Parathyroid adenoma (tissue), 2 donors: ENCODE measurements at regions not wholly inside any gene's neighbourhood (a gene's known extent, or its start where the extent isn't known, plus 50 kb on each side); places are given as distances from the start of the nearest gene placed in this dataset.

Experiments
- H2AFZ ChIP-seq: fragments of 300-600 bp; sonication (generic); one replicate; pipeline ENCODE4 v1.7.0; 2017; ENCODE audit warnings: antibody characterized with exemption, mild to moderate bottlenecking
- H3K27ac ChIP-seq: fragments of 300-600 bp; sonication (generic); one replicate; pipeline ENCODE4 v1.7.0; 2017
- H3K27me3 ChIP-seq: fragments of 300-600 bp; sonication (generic); one replicate; pipeline ENCODE4 v1.7.0; 2017; ENCODE audit warnings: low read length; ENCODE audit not compliant: control insufficient read depth, insufficient read depth
- H3K36me3 ChIP-seq: fragments of 300-600 bp; sonication (generic); one replicate; pipeline ENCODE4 v1.7.0; 2017; ENCODE audit warnings: low read length; ENCODE audit not compliant: control insufficient read depth, insufficient read depth
- H3K4me1 ChIP-seq: fragments of 300-600 bp; sonication (generic); one replicate; pipeline ENCODE4 v1.7.0; 2017; ENCODE audit warnings: control low read depth
- H3K4me2 ChIP-seq: fragments of 300-600 bp; sonication (generic); one replicate; pipeline ENCODE4 v1.7.0; 2017; ENCODE audit warnings: low read length
- H3K4me3 ChIP-seq: fragments of 300-600 bp; sonication (generic); one replicate; pipeline ENCODE4 v1.7.0; 2017; ENCODE audit warnings: low read depth, low read length
- H3K79me2 ChIP-seq: fragments of 300-600 bp; sonication (generic); one replicate; pipeline ENCODE4 v1.7.0; 2017; ENCODE audit warnings: control low read depth
- H3K9ac ChIP-seq: fragments of 300-600 bp; sonication (generic); one replicate; pipeline ENCODE4 v1.7.0; 2017; ENCODE audit warnings: mild to moderate bottlenecking
- H3K9me3 ChIP-seq: fragments of 300-600 bp; sonication (generic); one replicate; pipeline ENCODE4 v1.7.0; 2017; ENCODE audit warnings: low read length; ENCODE audit not compliant: control insufficient read depth
- TF ChIP-seq, protein P1 (sequence below): fragments of 300-600 bp; sonication (generic); IDR thresholded peaks from one replicate; pipeline ENCODE4 v1.7.0; 2017; ENCODE audit warnings: antibody characterized with exemption, mild to moderate bottlenecking
- donor health status: primary hyperparathyroidism.

DNA sequence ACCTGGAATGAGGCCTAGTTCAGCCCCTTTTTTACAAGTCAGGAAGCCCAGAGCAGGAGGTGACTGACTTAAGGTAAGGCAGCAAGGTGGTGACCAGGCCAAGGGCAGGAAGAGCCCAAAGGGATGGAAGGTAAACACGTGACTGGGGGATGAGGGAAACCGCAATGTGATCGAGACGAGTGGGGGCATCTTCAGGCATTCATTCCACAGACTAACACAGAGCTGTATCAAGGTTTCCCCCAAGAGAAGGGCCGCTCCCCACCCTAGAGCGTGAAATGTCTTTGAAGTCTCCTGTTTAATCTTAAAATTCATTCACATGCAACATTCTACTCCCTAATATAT lies 76.3 kb upstream of the PIM1 start:
- Histone ChIP-seq H3K9me3 (no peaks in the 10 kb centered on the region), H3K9ac (no peak overlapping the region), H3K4me3 (no peak overlapping the region), H3K79me2 (no peaks in the 10 kb centered on the region), H3K27ac (no peak overlapping the region), H3K4me1 (peaks cover 3% of the 10 kb centered on the region), H2AFZ (no peak overlapping the region), H3K36me3 (no peaks in the 10 kb centered on the region), H3K4me2 (no peak overlapping the region), H3K27me3 (no peaks in the 10 kb centered on the region)
- TF ChIP-seq, protein P1, sequence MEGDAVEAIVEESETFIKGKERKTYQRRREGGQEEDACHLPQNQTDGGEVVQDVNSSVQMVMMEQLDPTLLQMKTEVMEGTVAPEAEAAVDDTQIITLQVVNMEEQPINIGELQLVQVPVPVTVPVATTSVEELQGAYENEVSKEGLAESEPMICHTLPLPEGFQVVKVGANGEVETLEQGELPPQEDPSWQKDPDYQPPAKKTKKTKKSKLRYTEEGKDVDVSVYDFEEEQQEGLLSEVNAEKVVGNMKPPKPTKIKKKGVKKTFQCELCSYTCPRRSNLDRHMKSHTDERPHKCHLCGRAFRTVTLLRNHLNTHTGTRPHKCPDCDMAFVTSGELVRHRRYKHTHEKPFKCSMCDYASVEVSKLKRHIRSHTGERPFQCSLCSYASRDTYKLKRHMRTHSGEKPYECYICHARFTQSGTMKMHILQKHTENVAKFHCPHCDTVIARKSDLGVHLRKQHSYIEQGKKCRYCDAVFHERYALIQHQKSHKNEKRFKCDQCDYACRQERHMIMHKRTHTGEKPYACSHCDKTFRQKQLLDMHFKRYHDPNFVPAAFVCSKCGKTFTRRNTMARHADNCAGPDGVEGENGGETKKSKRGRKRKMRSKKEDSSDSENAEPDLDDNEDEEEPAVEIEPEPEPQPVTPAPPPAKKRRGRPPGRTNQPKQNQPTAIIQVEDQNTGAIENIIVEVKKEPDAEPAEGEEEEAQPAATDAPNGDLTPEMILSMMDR: no peak

DNA sequence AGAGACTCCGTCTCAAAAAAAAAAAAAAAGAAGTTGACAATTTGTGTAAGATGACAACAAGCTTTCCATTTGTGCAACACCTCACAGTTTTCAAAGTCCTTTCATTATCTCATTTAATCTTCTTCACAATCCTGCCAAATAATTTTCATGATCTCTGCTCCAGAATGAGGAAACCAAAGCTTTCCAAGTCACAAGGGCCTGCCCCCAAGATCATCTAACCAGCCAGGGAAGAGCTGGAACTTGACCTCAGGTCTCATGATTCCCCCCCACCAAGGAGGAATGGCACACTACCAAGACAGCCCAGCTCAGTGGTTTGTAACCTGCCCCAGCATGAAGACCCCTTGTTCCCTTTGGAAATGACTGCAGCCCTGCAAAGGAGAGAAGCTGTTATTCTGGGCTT lies 74.0 kb upstream of the PIM1 start:
- H3K27ac ChIP-seq: no peak overlapping the region
- H3K27me3 ChIP-seq: no peaks in the 10 kb centered on the region
- no peaks in the 10 kb centered on the region for H3K79me2 ChIP-seq
- TF ChIP-seq, protein P1: no peak
- no peak overlapping the region for H3K9ac ChIP-seq
- no peak overlapping the region for H3K4me3 ChIP-seq
- no peaks in the 10 kb centered on the region for H3K36me3 ChIP-seq
- H3K9me3 ChIP-seq: no peaks in the 10 kb centered on the region
- no peak overlapping the region for H3K4me2 ChIP-seq
- peak overlapping the region; percentile 50 for H2AFZ ChIP-seq
- H3K4me1 ChIP-seq: peaks cover 3% of the 10 kb centered on the region

DNA sequence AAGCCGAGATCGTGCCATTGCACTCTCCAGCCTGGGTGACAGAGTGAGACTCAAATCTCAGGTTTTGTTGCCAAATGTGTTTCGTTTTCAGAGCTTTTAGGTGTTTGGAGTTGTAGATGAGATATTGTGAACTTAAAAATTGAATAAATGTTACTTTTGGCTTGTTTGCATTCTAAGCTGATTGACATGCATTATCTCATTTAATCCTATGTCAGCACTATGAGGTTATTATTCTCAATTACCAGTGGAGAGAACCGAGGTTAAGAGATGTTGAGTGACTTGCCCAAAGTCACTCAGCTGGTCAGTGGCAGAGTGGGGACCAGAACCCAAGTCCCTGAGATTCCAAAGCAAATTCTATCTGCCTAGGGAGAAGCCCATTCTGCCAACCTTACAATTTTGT lies 72.6 kb upstream of the PIM1 start:
- H3K27ac ChIP-seq: no peak overlapping the region
- no peak overlapping the region for H2AFZ ChIP-seq
- H3K36me3 ChIP-seq: no peaks in the 10 kb centered on the region
- no peaks in the 10 kb centered on the region for H3K79me2 ChIP-seq
- no peak overlapping the region for H3K4me3 ChIP-seq
- TF ChIP-seq, protein P1: no peak
- no peaks in the 10 kb centered on the region for H3K9me3 ChIP-seq
- no peaks in the 10 kb centered on the region for H3K27me3 ChIP-seq
- H3K4me1 ChIP-seq: peaks cover 8% of the 10 kb centered on the region
- no peak overlapping the region for H3K9ac ChIP-seq
- no peak overlapping the region for H3K4me2 ChIP-seq

DNA sequence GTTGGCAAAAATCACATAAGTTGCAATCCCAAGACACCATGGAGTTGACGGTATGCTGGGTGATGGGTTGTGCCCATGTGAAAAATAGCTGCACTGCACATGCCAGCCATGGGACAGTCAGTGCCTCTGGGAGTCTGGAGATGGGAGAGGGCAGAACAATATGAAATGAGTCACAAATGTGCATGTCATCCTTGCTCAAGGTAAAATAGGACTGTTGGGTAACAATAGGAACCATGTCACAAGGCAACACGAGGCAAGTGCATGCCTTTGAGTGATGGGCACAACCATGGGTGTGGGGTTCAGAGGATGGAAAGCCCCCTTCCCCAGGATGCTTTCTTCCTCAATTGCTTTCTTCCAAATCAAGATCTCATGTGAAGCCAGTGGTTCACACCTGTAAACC lies 70.5 kb upstream of the PIM1 start:
- no peak overlapping the region for H3K9ac ChIP-seq
- no peaks in the 10 kb centered on the region for H3K9me3 ChIP-seq
- H3K4me2 ChIP-seq: no peak overlapping the region
- H3K27me3 ChIP-seq: no peaks in the 10 kb centered on the region
- H3K4me1 ChIP-seq: peaks cover 16% of the 10 kb centered on the region
- TF ChIP-seq, protein P1: no peak
- no peak overlapping the region for H3K27ac ChIP-seq
- H3K79me2 ChIP-seq: no peaks in the 10 kb centered on the region
- H3K4me3 ChIP-seq: no peak overlapping the region
- no peaks in the 10 kb centered on the region for H3K36me3 ChIP-seq
- H2AFZ ChIP-seq: no peak overlapping the region

DNA sequence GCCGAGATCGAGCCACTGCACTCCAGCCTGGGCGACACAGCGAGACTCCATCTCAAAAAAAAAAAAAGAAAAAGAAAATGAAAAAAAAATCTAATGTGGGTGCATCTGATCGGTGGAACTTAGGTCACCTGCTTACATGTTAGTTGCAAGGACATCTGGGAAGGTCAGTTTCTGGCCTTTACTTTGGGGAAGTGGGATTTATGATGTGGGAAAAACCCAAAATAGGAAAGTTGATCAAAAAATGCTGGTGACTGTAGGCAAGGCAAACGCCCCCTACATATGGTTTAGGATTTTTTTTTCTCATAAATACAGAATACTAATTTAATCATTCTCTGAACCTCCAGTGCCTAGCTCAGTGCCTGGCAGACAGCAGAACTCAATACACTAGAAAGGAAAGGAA lies 69.2 kb upstream of the PIM1 start:
- H3K4me3 ChIP-seq: no peak overlapping the region
- H3K9me3 ChIP-seq: no peaks in the 10 kb centered on the region
- H3K79me2 ChIP-seq: no peaks in the 10 kb centered on the region
- no peak overlapping the region for H2AFZ ChIP-seq
- H3K36me3 ChIP-seq: no peaks in the 10 kb centered on the region
- no peaks in the 10 kb centered on the region for H3K27me3 ChIP-seq
- H3K4me2 ChIP-seq: no peak overlapping the region
- H3K9ac ChIP-seq: no peak overlapping the region
- H3K4me1 ChIP-seq: peaks cover 20% of the 10 kb centered on the region
- TF ChIP-seq, protein P1: no peak
- no peak overlapping the region for H3K27ac ChIP-seq
